GM19351 (cell line): ENCODE measurements at regions not wholly inside any gene's neighbourhood (a gene's known extent, or its start where the extent isn't known, plus 50 kb on each side); places are given as distances from the start of the nearest gene placed in this dataset.

ENCODE experiments used
- ATAC-seq: cut with Tn5 transposase; IDR thresholded peaks from one replicate; pipeline ENCODE4 v1.9.1; 2021; ENCODE audit warnings: mild to moderate bottlenecking, moderate library complexity; ENCODE audit not compliant: unreplicated experiment

- no peak for ATAC-seq
These were observed 1175.9 kb upstream of the CDH9 start for GRCh38 chr5:28214292-28214691.

- ATAC-seq = no peak
These were observed 1170.0 kb upstream of the CDH9 start for GRCh38 chr5:28208356-28208755.

- ATAC-seq = no peak
These were observed 1151.6 kb upstream of the CDH9 start for GRCh38 chr5:28190011-28190410.

- no peak for ATAC-seq
These were observed 1136.3 kb upstream of the CDH9 start for GRCh38 chr5:28174691-28175090.

- ATAC-seq = no peak
These were observed 1126.7 kb upstream of the CDH9 start for GRCh38 chr5:28165096-28165495.

GRCh38 chr5:28164568-28164967, 1126.2 kb upstream of the CDH9 start:
- no peak for ATAC-seq

- no peak for ATAC-seq
These were observed 1118.6 kb upstream of the CDH9 start for GRCh38 chr5:28156981-28157380.

GRCh38 chr5:28143519-28143918, 1105.1 kb upstream of the CDH9 start:
- no peak for ATAC-seq

- no peak for ATAC-seq
These were observed 1093.8 kb upstream of the CDH9 start for GRCh38 chr5:28132151-28132550.

GRCh38 chr5:28117691-28118090, 1079.3 kb upstream of the CDH9 start:
- no peak for ATAC-seq

GRCh38 chr5:28117273-28117672, 1078.9 kb upstream of the CDH9 start:
- no peak for ATAC-seq

- ATAC-seq = no peak
These were observed 1072.4 kb upstream of the CDH9 start for GRCh38 chr5:28110781-28111180.

- no peak for ATAC-seq
These were observed 1065.7 kb upstream of the CDH9 start for GRCh38 chr5:28104080-28104479.

- ATAC-seq = no peak
These were observed 1045.7 kb upstream of the CDH9 start for GRCh38 chr5:28084069-28084468.

GRCh38 chr5:28082610-28083009, 1044.2 kb upstream of the CDH9 start:
- ATAC-seq = no peak

- no peak for ATAC-seq
These were observed 1039.2 kb upstream of the CDH9 start for GRCh38 chr5:28077291-28078240.

- ATAC-seq = no peak
These were observed 1028.5 kb upstream of the CDH9 start for GRCh38 chr5:28066856-28067255.

- no peak for ATAC-seq
These were observed 1027.3 kb upstream of the CDH9 start for GRCh38 chr5:28065656-28066055.

- no peak for ATAC-seq
These were observed 1008.2 kb upstream of the CDH9 start for GRCh38 chr5:28046596-28046995.

- no peak for ATAC-seq
These were observed 989.5 kb upstream of the CDH9 start for GRCh38 chr5:28027851-28028250.

GRCh38 chr5:28017178-28017577, 978.8 kb upstream of the CDH9 start:
- no peak for ATAC-seq

- no peak for ATAC-seq
These were observed 976.4 kb upstream of the CDH9 start for GRCh38 chr5:28014779-28015178.

- no peak for ATAC-seq
These were observed 974.2 kb upstream of the CDH9 start for GRCh38 chr5:28012538-28012937.
